BJ (cell line): ENCODE measurements at regions not wholly inside any gene's neighbourhood (a gene's known extent, or its start where the extent isn't known, plus 50 kb on each side); places are given as distances from the start of the nearest gene placed in this dataset.

Source experiments
- CTCF ChIA-PET: fragments of 350-600 bp; formaldehyde crosslinking; extraction: SDS; loops from one replicate; lab custom pipeline; 2021; ENCODE audit warnings: antibody characterized with exemption, inconsistent platforms; lab: Yijun Ruan, JAX
- POLR2A ChIA-PET: fragments of 300-600 bp; sonication (Branson Sonifier 250); formaldehyde crosslinking; extraction: SDS; loops from one replicate; lab custom pipeline; 2021; ENCODE audit warnings: antibody characterized with exemption; lab: Charles Lee
- DNase-seq: peaks from one replicate; pipeline ENCODE4 v3.0.0-alpha.2; 2011; ENCODE audit warnings: low read depth
- H3K27me3 ChIP-seq: 2 replicates; pipeline ENCODE4 v1.6.0; 2011; ENCODE audit warnings: low read length; ENCODE audit not compliant: control insufficient read depth, insufficient read depth
- H3K36me3 ChIP-seq: 2 replicates; pipeline ENCODE4 v1.5.1; 2011; ENCODE audit warnings: low read length; ENCODE audit not compliant: control insufficient read depth, insufficient read depth
- H3K4me3 ChIP-seq: 2 replicates; pipeline ENCODE4 v1.5.1; 2011; ENCODE audit warnings: low read depth, mild to moderate bottlenecking, control low read depth, low read length
- TF ChIP-seq, protein P1 (sequence below): IDR thresholded peaks from 2 replicates; pipeline ENCODE4 v1.5.1; 2011; ENCODE audit warnings: low read depth, mild to moderate bottlenecking, control low read depth, inconsistent platforms, low read length, moderate library complexity; ENCODE audit not compliant: insufficient read depth

- no peak for DNase-seq
- TF ChIP-seq, protein P1, sequence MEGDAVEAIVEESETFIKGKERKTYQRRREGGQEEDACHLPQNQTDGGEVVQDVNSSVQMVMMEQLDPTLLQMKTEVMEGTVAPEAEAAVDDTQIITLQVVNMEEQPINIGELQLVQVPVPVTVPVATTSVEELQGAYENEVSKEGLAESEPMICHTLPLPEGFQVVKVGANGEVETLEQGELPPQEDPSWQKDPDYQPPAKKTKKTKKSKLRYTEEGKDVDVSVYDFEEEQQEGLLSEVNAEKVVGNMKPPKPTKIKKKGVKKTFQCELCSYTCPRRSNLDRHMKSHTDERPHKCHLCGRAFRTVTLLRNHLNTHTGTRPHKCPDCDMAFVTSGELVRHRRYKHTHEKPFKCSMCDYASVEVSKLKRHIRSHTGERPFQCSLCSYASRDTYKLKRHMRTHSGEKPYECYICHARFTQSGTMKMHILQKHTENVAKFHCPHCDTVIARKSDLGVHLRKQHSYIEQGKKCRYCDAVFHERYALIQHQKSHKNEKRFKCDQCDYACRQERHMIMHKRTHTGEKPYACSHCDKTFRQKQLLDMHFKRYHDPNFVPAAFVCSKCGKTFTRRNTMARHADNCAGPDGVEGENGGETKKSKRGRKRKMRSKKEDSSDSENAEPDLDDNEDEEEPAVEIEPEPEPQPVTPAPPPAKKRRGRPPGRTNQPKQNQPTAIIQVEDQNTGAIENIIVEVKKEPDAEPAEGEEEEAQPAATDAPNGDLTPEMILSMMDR = no peak
- no peak overlapping the region for H3K4me3 ChIP-seq
- ChIA-PET CTCF (interaction anchor here (1.4 to 2.4 kb wide), 2 partner anchors 192 kb away, joined by 6 to 12 read pairs; partner anchors contain the start of gene LINGO1), POLR2A (no interaction called here)
- H3K27me3 ChIP-seq = peaks cover 28% of the 10 kb centered on the region
- no peaks in the 10 kb centered on the region for H3K36me3 ChIP-seq
These were observed 192.8 kb upstream of the LINGO1 start for GRCh38 chr15:77825546-77825945.

DNA sequence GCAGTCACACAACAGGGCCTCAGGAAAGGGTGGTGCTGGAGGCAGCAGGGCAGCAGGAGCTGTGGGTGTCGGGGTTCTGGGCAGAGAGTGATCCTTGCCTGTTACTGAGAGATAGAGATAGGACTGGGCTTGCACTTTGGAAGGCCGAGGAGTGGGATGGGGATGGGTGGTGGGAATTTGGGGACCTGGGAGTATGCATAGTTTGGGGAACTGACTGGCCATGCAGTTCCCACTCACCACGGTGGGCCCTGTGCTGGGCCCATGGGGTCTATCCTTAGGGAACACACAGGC lies 192.5 kb upstream of the LINGO1 start:
- TF ChIP-seq, protein P1 = no peak
- Histone ChIP-seq H3K36me3 (no peaks in the 10 kb centered on the region), H3K4me3 (no peak overlapping the region), H3K27me3 (peaks cover 31% of the 10 kb centered on the region)
- no peak for DNase-seq
- POLR2A ChIA-PET = no interaction called here
- CTCF ChIA-PET = interaction anchor here (1.5 to 2.4 kb wide), 2 partner anchors 28 to 192 kb away, joined by 3 to 12 read pairs; partner anchors contain the start of gene LINGO1

- Histone ChIP-seq H3K36me3 (no peaks in the 10 kb centered on the region), H3K27me3 (peaks cover 32% of the 10 kb centered on the region), H3K4me3 (no peak overlapping the region)
- ChIA-PET POLR2A (no interaction called here), CTCF (interaction anchor here (1.3 to 2.4 kb wide), 3 partner anchors 27 to 191 kb away, joined by 3 to 12 read pairs (median 3); partner anchors contain the start of gene LINGO1)
- TF ChIP-seq, protein P1 = no peak
- no peak for DNase-seq
These were observed 191.9 kb upstream of the LINGO1 start for GRCh38 chr15:77824361-77825251.

DNA sequence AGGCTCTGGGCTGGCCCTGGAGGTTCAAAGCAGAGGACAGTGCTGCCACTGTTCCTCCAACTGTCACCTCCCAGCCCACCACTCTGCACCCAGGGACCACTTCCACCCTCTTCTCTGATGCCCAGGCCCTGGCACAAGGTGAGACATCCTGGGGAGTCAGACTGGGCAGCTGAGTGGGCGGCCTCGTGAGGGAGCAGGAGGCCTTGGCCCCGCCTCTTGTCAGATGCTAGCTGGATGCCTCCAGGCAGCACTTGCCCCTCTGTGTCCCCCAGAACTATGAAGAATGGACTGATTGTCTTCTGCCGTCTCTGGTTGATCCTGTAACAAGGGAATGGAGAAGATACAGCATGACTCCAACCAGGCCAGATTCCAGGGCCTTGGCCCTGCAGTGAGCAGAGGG lies 191.0 kb upstream of the LINGO1 start:
- Histone ChIP-seq H3K4me3 (no peak overlapping the region), H3K27me3 (peaks cover 32% of the 10 kb centered on the region), H3K36me3 (no peaks in the 10 kb centered on the region)
- CTCF ChIA-PET = interaction anchor here (1.3 to 2.4 kb wide), 3 partner anchors 26 to 190 kb away, joined by 3 to 12 read pairs (median 3); partner anchors contain the start of gene LINGO1
- DNase-seq = no peak
- TF ChIP-seq, protein P1 = no peak
- POLR2A ChIA-PET = no interaction called here

DNA sequence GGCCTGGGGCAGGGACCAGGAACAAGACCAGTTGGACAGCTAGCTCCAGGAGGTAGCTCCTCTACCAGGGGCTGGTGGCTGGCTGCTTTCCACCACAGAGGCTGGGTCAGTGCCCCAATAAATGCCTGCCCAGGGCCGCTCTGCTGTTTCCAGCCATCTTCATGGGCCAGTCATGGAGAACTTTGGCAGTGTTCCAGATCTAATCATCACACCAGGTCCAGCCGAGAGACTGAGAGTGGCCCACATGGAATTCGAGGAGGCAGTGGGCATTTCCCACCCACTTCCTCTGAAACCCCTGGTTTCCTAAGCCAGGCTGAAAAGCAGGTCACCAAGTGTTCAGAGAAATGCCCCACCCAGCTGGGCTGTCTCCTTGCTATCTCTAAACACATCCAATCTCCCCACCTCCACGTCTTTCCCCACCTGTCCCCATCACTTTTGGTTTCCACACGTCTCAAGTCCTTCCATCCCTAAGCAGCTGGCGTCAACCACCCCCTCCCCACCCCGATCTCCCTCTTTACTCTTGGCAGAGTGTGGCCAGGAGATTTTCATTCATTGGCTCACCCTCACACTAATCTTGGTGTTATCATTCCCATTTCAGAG lies 190.0 kb upstream of the LINGO1 start:
- H3K27me3 ChIP-seq = peaks cover 42% of the 10 kb centered on the region
- TF ChIP-seq, protein P1 = no peak
- H3K36me3 ChIP-seq = no peaks in the 10 kb centered on the region
- ChIA-PET CTCF (interaction anchor here (0.8 to 5.4 kb wide), 7 partner anchors 8 to 188 kb away, joined by 3 to 82 read pairs (median 10); partner anchors contain the start of gene LINGO1), POLR2A (no interaction called here)
- no peak for DNase-seq
- H3K4me3 ChIP-seq = no peak overlapping the region
